ENCODE measurements at regions not wholly inside any gene's neighbourhood (a gene's known extent, or its start where the extent isn't known, plus 50 kb on each side); places are given as distances from the start of the nearest gene placed in this dataset.

- TF ChIP-seq, protein P1, sequence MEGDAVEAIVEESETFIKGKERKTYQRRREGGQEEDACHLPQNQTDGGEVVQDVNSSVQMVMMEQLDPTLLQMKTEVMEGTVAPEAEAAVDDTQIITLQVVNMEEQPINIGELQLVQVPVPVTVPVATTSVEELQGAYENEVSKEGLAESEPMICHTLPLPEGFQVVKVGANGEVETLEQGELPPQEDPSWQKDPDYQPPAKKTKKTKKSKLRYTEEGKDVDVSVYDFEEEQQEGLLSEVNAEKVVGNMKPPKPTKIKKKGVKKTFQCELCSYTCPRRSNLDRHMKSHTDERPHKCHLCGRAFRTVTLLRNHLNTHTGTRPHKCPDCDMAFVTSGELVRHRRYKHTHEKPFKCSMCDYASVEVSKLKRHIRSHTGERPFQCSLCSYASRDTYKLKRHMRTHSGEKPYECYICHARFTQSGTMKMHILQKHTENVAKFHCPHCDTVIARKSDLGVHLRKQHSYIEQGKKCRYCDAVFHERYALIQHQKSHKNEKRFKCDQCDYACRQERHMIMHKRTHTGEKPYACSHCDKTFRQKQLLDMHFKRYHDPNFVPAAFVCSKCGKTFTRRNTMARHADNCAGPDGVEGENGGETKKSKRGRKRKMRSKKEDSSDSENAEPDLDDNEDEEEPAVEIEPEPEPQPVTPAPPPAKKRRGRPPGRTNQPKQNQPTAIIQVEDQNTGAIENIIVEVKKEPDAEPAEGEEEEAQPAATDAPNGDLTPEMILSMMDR (IDR thresholded peaks at IDR 0.05 in 2 of 3, conservative IDR thresholded peaks at IDR 0.05 in 1 of 3; ENCODE audit: insufficient read depth in 2 of 3, low read depth in 1 of 3, low read length in 3 of 3): no peak
- TF ChIP-seq, protein P2, sequence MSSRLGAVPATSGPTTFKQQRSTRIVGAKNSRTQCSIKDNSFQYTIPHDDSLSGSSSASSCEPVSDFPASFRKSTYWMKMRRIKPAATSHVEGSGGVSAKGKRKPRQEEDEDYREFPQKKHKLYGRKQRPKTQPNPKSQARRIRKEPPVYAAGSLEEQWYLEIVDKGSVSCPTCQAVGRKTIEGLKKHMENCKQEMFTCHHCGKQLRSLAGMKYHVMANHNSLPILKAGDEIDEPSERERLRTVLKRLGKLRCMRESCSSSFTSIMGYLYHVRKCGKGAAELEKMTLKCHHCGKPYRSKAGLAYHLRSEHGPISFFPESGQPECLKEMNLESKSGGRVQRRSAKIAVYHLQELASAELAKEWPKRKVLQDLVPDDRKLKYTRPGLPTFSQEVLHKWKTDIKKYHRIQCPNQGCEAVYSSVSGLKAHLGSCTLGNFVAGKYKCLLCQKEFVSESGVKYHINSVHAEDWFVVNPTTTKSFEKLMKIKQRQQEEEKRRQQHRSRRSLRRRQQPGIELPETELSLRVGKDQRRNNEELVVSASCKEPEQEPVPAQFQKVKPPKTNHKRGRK (tag; IDR thresholded peaks at IDR 0.05): no peak
- TF ChIP-seq NFE2L1 (tag; IDR thresholded peaks at IDR 0.05; ENCODE audit: borderline replicate concordance, low read depth): no peak
- TF ChIP-seq RAD21 (CRISPR knock-in tag; conservative IDR thresholded peaks at IDR 0.05 in 1 of 2, IDR thresholded peaks at IDR 0.05 in 1 of 2): no peak
- TF ChIP-seq MYC (IDR thresholded peaks at IDR 0.05; ENCODE audit: low read depth, low read length): no peak
- TF ChIP-seq MYC (CRISPR knock-in tag; IDR thresholded peaks at IDR 0.05; ENCODE audit: borderline replicate concordance, low read depth): no peak
- TF ChIP-seq, protein P3, sequence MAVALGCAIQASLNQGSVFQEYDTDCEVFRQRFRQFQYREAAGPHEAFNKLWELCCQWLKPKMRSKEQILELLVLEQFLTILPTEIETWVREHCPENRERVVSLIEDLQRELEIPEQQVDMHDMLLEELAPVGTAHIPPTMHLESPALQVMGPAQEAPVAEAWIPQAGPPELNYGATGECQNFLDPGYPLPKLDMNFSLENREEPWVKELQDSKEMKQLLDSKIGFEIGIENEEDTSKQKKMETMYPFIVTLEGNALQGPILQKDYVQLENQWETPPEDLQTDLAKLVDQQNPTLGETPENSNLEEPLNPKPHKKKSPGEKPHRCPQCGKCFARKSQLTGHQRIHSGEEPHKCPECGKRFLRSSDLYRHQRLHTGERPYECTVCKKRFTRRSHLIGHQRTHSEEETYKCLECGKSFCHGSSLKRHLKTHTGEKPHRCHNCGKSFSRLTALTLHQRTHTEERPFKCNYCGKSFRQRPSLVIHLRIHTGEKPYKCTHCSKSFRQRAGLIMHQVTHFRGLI (CRISPR knock-in tag; IDR thresholded peaks at IDR 0.05): no peak
- TF ChIP-seq ATF3 (IDR thresholded peaks at IDR 0.05): no peak
- TF ChIP-seq ATF3 (CRISPR knock-in tag; conservative IDR thresholded peaks at IDR 0.05): no peak
- TF ChIP-seq, protein P4, sequence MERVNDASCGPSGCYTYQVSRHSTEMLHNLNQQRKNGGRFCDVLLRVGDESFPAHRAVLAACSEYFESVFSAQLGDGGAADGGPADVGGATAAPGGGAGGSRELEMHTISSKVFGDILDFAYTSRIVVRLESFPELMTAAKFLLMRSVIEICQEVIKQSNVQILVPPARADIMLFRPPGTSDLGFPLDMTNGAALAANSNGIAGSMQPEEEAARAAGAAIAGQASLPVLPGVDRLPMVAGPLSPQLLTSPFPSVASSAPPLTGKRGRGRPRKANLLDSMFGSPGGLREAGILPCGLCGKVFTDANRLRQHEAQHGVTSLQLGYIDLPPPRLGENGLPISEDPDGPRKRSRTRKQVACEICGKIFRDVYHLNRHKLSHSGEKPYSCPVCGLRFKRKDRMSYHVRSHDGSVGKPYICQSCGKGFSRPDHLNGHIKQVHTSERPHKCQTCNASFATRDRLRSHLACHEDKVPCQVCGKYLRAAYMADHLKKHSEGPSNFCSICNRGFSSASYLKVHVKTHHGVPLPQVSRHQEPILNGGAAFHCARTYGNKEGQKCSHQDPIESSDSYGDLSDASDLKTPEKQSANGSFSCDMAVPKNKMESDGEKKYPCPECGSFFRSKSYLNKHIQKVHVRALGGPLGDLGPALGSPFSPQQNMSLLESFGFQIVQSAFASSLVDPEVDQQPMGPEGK (CRISPR knock-in tag; IDR thresholded peaks at IDR 0.05; ENCODE audit: borderline replicate concordance): no peak
- TF ChIP-seq AFF4 (CRISPR knock-in tag; IDR thresholded peaks at IDR 0.05): no peak
- TF ChIP-seq MEIS2 (IDR thresholded peaks at IDR 0.05; ENCODE audit: partially characterized antibody): no peak
- TF ChIP-seq POLR2AphosphoS2 (IDR thresholded peaks at IDR 0.05; ENCODE audit: low read length): no peak
- TF ChIP-seq ELF4 (CRISPR knock-in tag; IDR thresholded peaks at IDR 0.05): no peak
- TF ChIP-seq SIN3B (IDR thresholded peaks at IDR 0.05; ENCODE audit: low read depth): no peak
- no peak for TF ChIP-seq TAF9B (IDR thresholded peaks at IDR 0.05; ENCODE audit: partially characterized antibody)
These were observed 194.7 kb upstream of the HS6ST1 start for GRCh38 chr2:128513116-128513960.
